PC-3 (cell line): ENCODE measurements at regions not wholly inside any gene's neighbourhood (a gene's known extent, or its start where the extent isn't known, plus 50 kb on each side); places are given as distances from the start of the nearest gene placed in this dataset.

Experiments used
- ATAC-seq: fragments of 200-7000 bp; cut with Tn5 transposase; 2 replicates; pipeline ENCODE4 v1.9.1; 2020; ENCODE audit warnings: mild to moderate bottlenecking, moderate library complexity
- BruUV-seq: library from RNA; stranded (reverse); fragments of 400-500 nt; replicated peaks from 2 replicates; lab custom pipeline; 2021; lab: Mats Ljungman, UMichigan
- CTCF ChIA-PET: fragments of 300-600 bp; sonication (Branson Sonifier 250); formaldehyde crosslinking; loops from one replicate; lab custom pipeline; 2022; ENCODE audit warnings: antibody characterized with exemption; lab: Charles Lee
- POLR2A ChIA-PET: fragments of 300-600 bp; sonication (Branson Sonifier 250); formaldehyde crosslinking; loops from one replicate; lab custom pipeline; 2022; ENCODE audit warnings: antibody characterized with exemption; ENCODE audit not compliant: unreplicated experiment; lab: Charles Lee
- DNase-seq: peaks from one replicate; pipeline ENCODE4 v3.0.0-alpha.2; 2015
- H2AFZ ChIP-seq: fragments of 300-600 bp; sonication (generic); 2 replicates; pipeline ENCODE4 v1.6.0; 2016; ENCODE audit warnings: antibody characterized with exemption, low read length
- H3F3A ChIP-seq: fragments of 300-600 bp; sonication (generic); one replicate; pipeline ENCODE4 v1.6.0; 2017; ENCODE audit warnings: antibody characterized with exemption, low read length, control low read depth, mild to moderate bottlenecking; ENCODE audit not compliant: unreplicated experiment
- H3K27ac ChIP-seq: fragments of 300-600 bp; sonication (generic); 2 replicates; pipeline ENCODE4 v1.5.1; 2016; ENCODE audit warnings: mild to moderate bottlenecking, low read length
- H3K27me3 ChIP-seq: fragments of 300-600 bp; sonication (generic); 2 replicates; pipeline ENCODE4 v1.6.1; 2016; ENCODE audit warnings: low read length, mixed read lengths
- H3K36me3 ChIP-seq: fragments of 300-600 bp; sonication (generic); 2 replicates; pipeline ENCODE4 v1.6.1; 2016; ENCODE audit warnings: low read depth, mixed run types, low read length, mixed read lengths
- H3K4me1 ChIP-seq: fragments of 300-600 bp; sonication (generic); 2 replicates; pipeline ENCODE4 v1.5.1; 2016; ENCODE audit warnings: low read length; ENCODE audit not compliant: insufficient read depth
- H3K4me2 ChIP-seq: fragments of 300-600 bp; sonication (generic); 2 replicates; pipeline ENCODE4 v1.6.0; 2016; ENCODE audit warnings: low read length
- H3K4me3 ChIP-seq: fragments of 300-600 bp; sonication (generic); 2 replicates; pipeline ENCODE4 v1.5.1; 2016; ENCODE audit warnings: mild to moderate bottlenecking, low read length, mixed read lengths
- H3K79me2 ChIP-seq: fragments of 300-600 bp; sonication (generic); 2 replicates; pipeline ENCODE4 v1.6.1; 2017; ENCODE audit warnings: low read length, mixed read lengths
- H3K9ac ChIP-seq: fragments of 300-600 bp; sonication (generic); 2 replicates; pipeline ENCODE4 v1.6.0; 2016; ENCODE audit warnings: mild to moderate bottlenecking, low read length
- H3K9me2 ChIP-seq: fragments of 300-600 bp; sonication (generic); replicated peaks from 2 replicates; pipeline ENCODE4 v1.6.1; 2016; ENCODE audit warnings: mixed run types, low read length, mixed read lengths
- H3K9me3 ChIP-seq: fragments of 300-600 bp; sonication (generic); 2 replicates; pipeline ENCODE4 v1.6.1; 2016; ENCODE audit warnings: low read length, mixed read lengths
- H4K20me1 ChIP-seq: fragments of 300-600 bp; sonication (generic); 2 replicates; pipeline ENCODE4 v1.6.1; 2016; ENCODE audit warnings: low read length, mixed read lengths
- EZH2 ChIP-seq: fragments of 300-600 bp; sonication (generic); IDR thresholded peaks from one replicate; pipeline ENCODE4 v1.6.1; 2017; ENCODE audit warnings: antibody characterized with exemption, mild to moderate bottlenecking, low read length; ENCODE audit not compliant: unreplicated experiment
- EZH2phosphoT487 ChIP-seq: fragments of 300-600 bp; sonication (generic); IDR thresholded peaks from 2 replicates; pipeline ENCODE4 v1.6.1; 2018; ENCODE audit warnings: mild to moderate bottlenecking, antibody characterized with exemption, low read length, borderline replicate concordance
- intact Hi-C: fragments of 100-400 bp; cut with micrococcal nuclease; formaldehyde crosslinking; loops from 2 replicates; pipeline ENCODE4 v1.9.0; 2023
- TF ChIP-seq, protein P1 (sequence below): fragments of 300-600 bp; sonication (generic); conservative IDR thresholded peaks from 2 replicates; pipeline ENCODE4 v1.5.1; 2017; ENCODE audit warnings: antibody characterized with exemption, low read depth, mild to moderate bottlenecking, low read length

DNA sequence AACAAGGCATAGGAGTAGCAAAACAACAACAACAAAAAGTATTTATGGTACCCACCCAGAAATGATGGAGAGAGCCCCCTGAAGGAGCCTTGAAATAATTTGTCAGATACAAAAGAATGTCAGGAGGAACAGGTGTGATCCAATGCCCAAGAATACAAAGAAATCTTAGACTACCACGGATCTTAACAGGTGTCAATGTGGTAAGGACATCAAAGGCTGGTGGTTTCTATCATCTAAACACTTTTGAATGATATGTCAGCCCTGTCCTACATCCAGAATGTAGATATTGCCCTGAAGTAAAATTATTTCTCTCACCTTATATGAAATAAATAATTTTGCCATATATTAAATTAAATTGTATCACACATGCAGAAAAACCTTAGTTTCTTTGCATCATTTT, 386.4 kb upstream of the ANO5 start:
- H3K27ac ChIP-seq, result no peak overlapping the region
- ChIA-PET POLR2A (no interaction called here), CTCF (no interaction called here)
- H3K4me1 ChIP-seq, result no peaks in the 10 kb centered on the region
- DNase-seq (no peak), ATAC-seq (no peak)
- H4K20me1 ChIP-seq, result no peaks in the 10 kb centered on the region
- intact Hi-C loops, result no loop called here
- no peaks in the 10 kb centered on the region for H3K9me2 ChIP-seq
- H3K27me3 ChIP-seq, result no peaks in the 10 kb centered on the region
- no peaks in the 10 kb centered on the region for H3K79me2 ChIP-seq
- TF ChIP-seq EZH2, result no peak
- TF ChIP-seq EZH2phosphoT487, result no peak
- TF ChIP-seq, protein P1, sequence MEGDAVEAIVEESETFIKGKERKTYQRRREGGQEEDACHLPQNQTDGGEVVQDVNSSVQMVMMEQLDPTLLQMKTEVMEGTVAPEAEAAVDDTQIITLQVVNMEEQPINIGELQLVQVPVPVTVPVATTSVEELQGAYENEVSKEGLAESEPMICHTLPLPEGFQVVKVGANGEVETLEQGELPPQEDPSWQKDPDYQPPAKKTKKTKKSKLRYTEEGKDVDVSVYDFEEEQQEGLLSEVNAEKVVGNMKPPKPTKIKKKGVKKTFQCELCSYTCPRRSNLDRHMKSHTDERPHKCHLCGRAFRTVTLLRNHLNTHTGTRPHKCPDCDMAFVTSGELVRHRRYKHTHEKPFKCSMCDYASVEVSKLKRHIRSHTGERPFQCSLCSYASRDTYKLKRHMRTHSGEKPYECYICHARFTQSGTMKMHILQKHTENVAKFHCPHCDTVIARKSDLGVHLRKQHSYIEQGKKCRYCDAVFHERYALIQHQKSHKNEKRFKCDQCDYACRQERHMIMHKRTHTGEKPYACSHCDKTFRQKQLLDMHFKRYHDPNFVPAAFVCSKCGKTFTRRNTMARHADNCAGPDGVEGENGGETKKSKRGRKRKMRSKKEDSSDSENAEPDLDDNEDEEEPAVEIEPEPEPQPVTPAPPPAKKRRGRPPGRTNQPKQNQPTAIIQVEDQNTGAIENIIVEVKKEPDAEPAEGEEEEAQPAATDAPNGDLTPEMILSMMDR, result no peak
- no peak overlapping the region for H3K4me3 ChIP-seq
- no peaks in the 10 kb centered on the region; the same call in 1 of the 2 replicates for H3K9me3 ChIP-seq
- H3F3A ChIP-seq, result no peaks in the 10 kb centered on the region
- no peak overlapping the region for H3K4me2 ChIP-seq
- no TSS peak for BruUV-seq
- no peak overlapping the region for H2AFZ ChIP-seq
- H3K36me3 ChIP-seq, result no peaks in the 10 kb centered on the region
- H3K9ac ChIP-seq, result no peak overlapping the region

- Histone ChIP-seq H3K9me2 (no peaks in the 10 kb centered on the region), H3F3A (no peaks in the 10 kb centered on the region), H3K27me3 (no peaks in the 10 kb centered on the region), H4K20me1 (no peaks in the 10 kb centered on the region), H3K27ac (no peak overlapping the region), H3K4me3 (no peak overlapping the region), H3K9ac (no peak overlapping the region), H3K79me2 (no peaks in the 10 kb centered on the region), H3K9me3 (no peaks in the 10 kb centered on the region; the same call in 1 of the 2 replicates), H3K36me3 (no peaks in the 10 kb centered on the region), H2AFZ (no peak overlapping the region), H3K4me2 (no peak overlapping the region), H3K4me1 (no peaks in the 10 kb centered on the region)
- intact Hi-C loops, result no loop called here
- ChIA-PET POLR2A (no interaction called here), CTCF (no interaction called here)
- no peak for DNase-seq
- ATAC-seq, result no peak
- BruUV-seq, result no TSS peak
- TF ChIP-seq EZH2 (no peak), EZH2phosphoT487 (no peak)
- TF ChIP-seq, protein P1, result no peak
Measured at GRCh38 chr11:21806947-21807346, 385.9 kb upstream of the ANO5 start.

- Histone ChIP-seq H3K4me2 (no peak overlapping the region), H3K4me3 (no peak overlapping the region), H3K4me1 (no peaks in the 10 kb centered on the region), H3K79me2 (no peaks in the 10 kb centered on the region), H3K9me3 (no peaks in the 10 kb centered on the region; the same call in 1 of the 2 replicates), H4K20me1 (no peaks in the 10 kb centered on the region), H3K9ac (no peak overlapping the region), H2AFZ (no peak overlapping the region), H3K27ac (no peak overlapping the region), H3K27me3 (no peaks in the 10 kb centered on the region), H3F3A (no peaks in the 10 kb centered on the region), H3K9me2 (no peaks in the 10 kb centered on the region), H3K36me3 (no peaks in the 10 kb centered on the region)
- ChIA-PET POLR2A (no interaction called here), CTCF (no interaction called here)
- BruUV-seq, result no TSS peak
- DNase-seq (no peak), ATAC-seq (no peak)
- intact Hi-C loops, result no loop called here
- no peak for TF ChIP-seq EZH2
- no peak for TF ChIP-seq EZH2phosphoT487
- TF ChIP-seq, protein P1, result no peak
Measured at GRCh38 chr11:21807350-21807749, 385.5 kb upstream of the ANO5 start.
